Endodermal cell (in vitro differentiated cells): ENCODE measurements at regions not wholly inside any gene's neighbourhood (a gene's known extent, or its start where the extent isn't known, plus 50 kb on each side); places are given as distances from the start of the nearest gene placed in this dataset.

Experiments used
- DNase-seq: peaks from one replicate; pipeline ENCODE4 v3.0.0-alpha.2; 2017
- H3K27ac ChIP-seq: 2 replicates; pipeline ENCODE4 v1.5.1; 2013; ENCODE audit warnings: mild to moderate bottlenecking, low read depth, low read length, moderate library complexity
- H3K27me3 ChIP-seq: 2 replicates; pipeline ENCODE4 v1.6.1; 2013; ENCODE audit warnings: mild to moderate bottlenecking, low read length, moderate library complexity; ENCODE audit not compliant: insufficient read depth, control insufficient read depth, poor library complexity, severe bottlenecking
- H3K36me3 ChIP-seq: 2 replicates; pipeline ENCODE4 v1.7.0; 2013; ENCODE audit warnings: mild to moderate bottlenecking, low read length, moderate library complexity; ENCODE audit not compliant: control insufficient read depth, insufficient read depth
- H3K4me1 ChIP-seq: one replicate; pipeline ENCODE4 v1.7.0; 2013; ENCODE audit warnings: low read length; ENCODE audit not compliant: control insufficient read depth, insufficient read depth
- H3K4me3 ChIP-seq: 2 replicates; pipeline ENCODE4 v1.5.1; 2013; ENCODE audit warnings: mild to moderate bottlenecking, low read length, moderate library complexity
- H3K9ac ChIP-seq: 2 replicates; pipeline ENCODE4 v1.6.1; 2013; ENCODE audit warnings: mild to moderate bottlenecking, low read length, moderate library complexity; ENCODE audit not compliant: poor library complexity, severe bottlenecking; ENCODE audit errors: extremely low read depth
- H3K9me3 ChIP-seq: 2 replicates; pipeline ENCODE4 v1.6.1; 2013; ENCODE audit warnings: mild to moderate bottlenecking, low read length, moderate library complexity; ENCODE audit not compliant: control insufficient read depth
- H3K27ac Mint-ChIP-seq: 2 replicates; pipeline ENCODE4 v1.8.0; 2020; ENCODE audit warnings: mixed read lengths
- H3K27me3 Mint-ChIP-seq: 2 replicates; pipeline ENCODE4 v1.8.0; 2021; ENCODE audit warnings: mild to moderate bottlenecking, mixed read lengths; ENCODE audit not compliant: insufficient read depth
- H3K36me3 Mint-ChIP-seq: 2 replicates; pipeline ENCODE4 v1.8.0; 2020; ENCODE audit warnings: low read depth, mixed read lengths
- H3K4me1 Mint-ChIP-seq: 2 replicates; pipeline ENCODE4 v1.8.0; 2020; ENCODE audit warnings: mixed read lengths
- H3K4me3 Mint-ChIP-seq: 2 replicates; pipeline ENCODE4 v1.8.0; 2020; ENCODE audit warnings: mild to moderate bottlenecking, moderate library complexity, mixed read lengths
- H3K9me3 Mint-ChIP-seq: 2 replicates; pipeline ENCODE4 v1.8.0; 2020; ENCODE audit warnings: mild to moderate bottlenecking, mixed read lengths
- WGBS, 2 experiments: methylation state at CpG; one replicate each; pipeline versions ENCODE4 v1.1.5 to v1.1.7; 2013; ENCODE audit warnings: missing lambda C conversion rate in 2 of 2, mixed read lengths in 1 of 2; ENCODE audit not compliant: insufficient coverage in 1 of 2, insufficient read length in 1 of 2; 5-methylcytosine and 5-hydroxymethylcytosine counted together
- TF ChIP-seq, protein P1 (sequence below): fragments of 200-600 bp; sonication (generic); conservative IDR thresholded peaks from 2 replicates; pipeline ENCODE4 v1.5.0; 2021; ENCODE audit warnings: antibody characterized with exemption, mild to moderate bottlenecking

DNA sequence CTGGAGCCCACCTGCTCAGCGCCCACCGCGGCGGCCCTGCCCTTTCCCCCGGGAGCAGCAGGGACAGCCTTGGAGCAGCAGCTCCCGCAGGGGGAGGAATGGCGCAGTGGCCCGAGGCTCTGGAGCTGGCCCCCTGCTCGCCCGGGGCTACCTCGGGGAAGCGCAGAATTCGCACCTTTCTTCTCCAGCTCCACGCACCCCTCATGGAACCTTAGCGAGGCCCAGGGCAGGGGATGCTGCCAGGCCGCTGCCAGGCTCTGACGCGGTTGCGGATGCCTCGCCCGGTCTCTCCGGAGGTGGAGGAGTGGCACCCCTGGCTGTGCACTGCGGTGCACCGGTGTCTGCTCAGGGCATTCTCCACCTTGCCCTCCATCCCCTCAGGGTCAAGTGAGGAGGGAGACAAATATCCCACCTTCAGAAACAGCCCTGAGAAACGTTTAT lies 84.9 kb upstream of the MKI67 start:
- H3K9me3 Mint-ChIP-seq, result no peaks in the 10 kb centered on the region
- no peaks in the 10 kb centered on the region for H3K27me3 ChIP-seq
- no peak overlapping the region for H3K27ac ChIP-seq
- H3K9ac ChIP-seq, result no peak overlapping the region
- TF ChIP-seq, protein P1, sequence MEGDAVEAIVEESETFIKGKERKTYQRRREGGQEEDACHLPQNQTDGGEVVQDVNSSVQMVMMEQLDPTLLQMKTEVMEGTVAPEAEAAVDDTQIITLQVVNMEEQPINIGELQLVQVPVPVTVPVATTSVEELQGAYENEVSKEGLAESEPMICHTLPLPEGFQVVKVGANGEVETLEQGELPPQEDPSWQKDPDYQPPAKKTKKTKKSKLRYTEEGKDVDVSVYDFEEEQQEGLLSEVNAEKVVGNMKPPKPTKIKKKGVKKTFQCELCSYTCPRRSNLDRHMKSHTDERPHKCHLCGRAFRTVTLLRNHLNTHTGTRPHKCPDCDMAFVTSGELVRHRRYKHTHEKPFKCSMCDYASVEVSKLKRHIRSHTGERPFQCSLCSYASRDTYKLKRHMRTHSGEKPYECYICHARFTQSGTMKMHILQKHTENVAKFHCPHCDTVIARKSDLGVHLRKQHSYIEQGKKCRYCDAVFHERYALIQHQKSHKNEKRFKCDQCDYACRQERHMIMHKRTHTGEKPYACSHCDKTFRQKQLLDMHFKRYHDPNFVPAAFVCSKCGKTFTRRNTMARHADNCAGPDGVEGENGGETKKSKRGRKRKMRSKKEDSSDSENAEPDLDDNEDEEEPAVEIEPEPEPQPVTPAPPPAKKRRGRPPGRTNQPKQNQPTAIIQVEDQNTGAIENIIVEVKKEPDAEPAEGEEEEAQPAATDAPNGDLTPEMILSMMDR, result no peak
- H3K4me1 Mint-ChIP-seq, result peaks cover 41% of the 10 kb centered on the region
- peaks cover 19% of the 10 kb centered on the region for H3K4me1 ChIP-seq
- 73 to 89% methylated on average over 5 to 25 of the region's 25 CpGs for WGBS, 2 experiments
- peaks cover 12% of the 10 kb centered on the region for H3K27me3 Mint-ChIP-seq
- H3K4me3 Mint-ChIP-seq, result peak overlapping the region; percentile 46
- peak; percentile 67 for DNase-seq
- no peak overlapping the region for H3K27ac Mint-ChIP-seq
- H3K4me3 ChIP-seq, result no peak overlapping the region
- H3K9me3 ChIP-seq, result no peaks in the 10 kb centered on the region
- H3K36me3 ChIP-seq, result no peaks in the 10 kb centered on the region
- no peaks in the 10 kb centered on the region for H3K36me3 Mint-ChIP-seq

DNA sequence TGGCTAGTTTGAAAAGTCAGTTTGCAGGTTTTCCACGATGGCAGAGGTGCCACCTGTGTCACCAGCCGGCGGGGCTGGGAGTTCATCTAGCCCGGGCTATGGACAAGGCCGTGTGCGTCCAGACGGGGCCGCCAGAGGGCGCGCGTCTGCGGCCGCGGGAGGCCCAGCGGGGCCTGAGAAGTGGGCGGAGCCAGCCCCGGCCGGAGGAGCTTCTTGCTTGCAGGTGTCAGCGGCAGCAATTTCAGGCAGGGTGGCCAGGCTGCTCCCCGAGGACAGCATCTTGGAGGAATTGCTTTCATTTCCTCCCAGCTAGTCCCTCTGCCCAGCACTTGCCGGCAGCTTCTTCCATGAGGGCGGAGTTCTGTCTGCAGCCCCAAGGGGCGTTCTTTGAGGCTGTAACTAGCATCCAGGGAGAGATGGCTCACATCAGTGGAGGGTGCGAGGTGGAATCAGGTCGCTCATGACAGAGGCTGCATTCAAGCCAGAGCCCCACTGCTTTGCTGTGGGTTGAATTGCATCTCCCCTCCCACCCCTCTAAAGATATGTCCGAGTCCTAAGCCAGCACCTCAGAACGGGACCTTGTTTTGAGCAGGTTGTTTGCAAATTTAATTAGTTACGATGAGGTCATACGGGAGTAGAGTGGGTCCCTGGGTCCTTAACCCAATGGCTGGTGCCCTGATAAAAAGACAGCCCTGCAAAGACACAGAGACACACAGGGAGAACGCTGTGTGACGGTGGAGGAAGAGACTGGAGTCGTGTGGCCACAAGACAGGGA lies 85.9 kb upstream of the MKI67 start:
- WGBS, 2 experiments, result 30 to 31% methylated on average over 12 to 32 of the region's 32 CpGs
- peaks cover 41% of the 10 kb centered on the region for H3K4me1 Mint-ChIP-seq
- H3K36me3 ChIP-seq, result no peaks in the 10 kb centered on the region
- peaks cover 19% of the 10 kb centered on the region for H3K4me1 ChIP-seq
- no peak overlapping the region for H3K27ac ChIP-seq
- TF ChIP-seq, protein P1, result peak; percentile 98
- H3K27ac Mint-ChIP-seq, result no peak overlapping the region
- peak; percentile 96 for DNase-seq
- H3K9me3 Mint-ChIP-seq, result no peaks in the 10 kb centered on the region
- peak overlapping the region; percentile 46 for H3K4me3 Mint-ChIP-seq
- no peaks in the 10 kb centered on the region for H3K9me3 ChIP-seq
- H3K27me3 Mint-ChIP-seq, result peaks cover 12% of the 10 kb centered on the region
- no peaks in the 10 kb centered on the region for H3K36me3 Mint-ChIP-seq
- no peak overlapping the region for H3K4me3 ChIP-seq
- no peaks in the 10 kb centered on the region for H3K27me3 ChIP-seq
- H3K9ac ChIP-seq, result no peak overlapping the region

DNA sequence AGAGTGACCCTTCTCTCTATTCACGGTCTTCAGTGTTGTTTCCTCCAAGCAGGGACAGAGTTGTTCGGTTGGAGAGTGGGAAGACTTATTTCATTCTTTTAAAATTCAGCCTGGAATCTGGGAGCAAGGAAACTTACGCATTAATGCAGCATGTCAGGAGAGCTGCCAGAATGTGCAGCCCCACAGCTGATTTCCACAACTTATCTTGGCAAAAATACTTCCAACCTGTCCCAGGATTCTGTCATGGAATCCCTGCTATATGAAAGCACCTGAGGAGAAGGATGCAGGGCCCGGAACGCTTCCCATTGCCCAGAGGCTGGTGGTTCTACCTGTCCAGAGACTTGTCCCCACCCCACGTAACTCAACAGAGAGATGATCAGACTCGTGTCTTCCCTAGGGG lies 86.9 kb upstream of the MKI67 start:
- 92 to 100% methylated on average over 4 to 7 of the region's 7 CpGs for WGBS, 2 experiments
- Histone ChIP-seq H3K36me3 (no peaks in the 10 kb centered on the region), H3K4me1 (peaks cover 19% of the 10 kb centered on the region), H3K9me3 (no peaks in the 10 kb centered on the region), H3K27me3 (no peaks in the 10 kb centered on the region), H3K27ac (no peak overlapping the region), H3K4me3 (no peak overlapping the region), H3K9ac (no peak overlapping the region)
- Mint-ChIP-seq H3K36me3 (no peaks in the 10 kb centered on the region), H3K9me3 (no peaks in the 10 kb centered on the region), H3K27ac (no peak overlapping the region), H3K4me3 (no peak overlapping the region), H3K4me1 (peaks cover 41% of the 10 kb centered on the region), H3K27me3 (peaks cover 12% of the 10 kb centered on the region)
- DNase-seq, result no peak
- TF ChIP-seq, protein P1, result no peak
